OCI-LY7 (cell line): ENCODE measurements at regions not wholly inside any gene's neighbourhood (a gene's known extent, or its start where the extent isn't known, plus 50 kb on each side); places are given as distances from the start of the nearest gene placed in this dataset.

ENCODE experiments used
- EZH2phosphoT487 ChIP-seq: fragments of 200-600 bp; sonication (generic); IDR thresholded peaks from 2 replicates; pipeline ENCODE4 v1.6.1; 2018; ENCODE audit warnings: low read depth, borderline replicate concordance, mild to moderate bottlenecking, mixed run types, antibody characterized with exemption, low read length, moderate library complexity, mixed read lengths
- TF ChIP-seq, protein P1 (sequence below): fragments of 200-600 bp; sonication (generic); conservative IDR thresholded peaks from 2 replicates; pipeline ENCODE4 v1.5.1; 2014; ENCODE audit warnings: mild to moderate bottlenecking, antibody characterized with exemption, low read length, moderate library complexity, mixed read lengths

- TF ChIP-seq, protein P1, sequence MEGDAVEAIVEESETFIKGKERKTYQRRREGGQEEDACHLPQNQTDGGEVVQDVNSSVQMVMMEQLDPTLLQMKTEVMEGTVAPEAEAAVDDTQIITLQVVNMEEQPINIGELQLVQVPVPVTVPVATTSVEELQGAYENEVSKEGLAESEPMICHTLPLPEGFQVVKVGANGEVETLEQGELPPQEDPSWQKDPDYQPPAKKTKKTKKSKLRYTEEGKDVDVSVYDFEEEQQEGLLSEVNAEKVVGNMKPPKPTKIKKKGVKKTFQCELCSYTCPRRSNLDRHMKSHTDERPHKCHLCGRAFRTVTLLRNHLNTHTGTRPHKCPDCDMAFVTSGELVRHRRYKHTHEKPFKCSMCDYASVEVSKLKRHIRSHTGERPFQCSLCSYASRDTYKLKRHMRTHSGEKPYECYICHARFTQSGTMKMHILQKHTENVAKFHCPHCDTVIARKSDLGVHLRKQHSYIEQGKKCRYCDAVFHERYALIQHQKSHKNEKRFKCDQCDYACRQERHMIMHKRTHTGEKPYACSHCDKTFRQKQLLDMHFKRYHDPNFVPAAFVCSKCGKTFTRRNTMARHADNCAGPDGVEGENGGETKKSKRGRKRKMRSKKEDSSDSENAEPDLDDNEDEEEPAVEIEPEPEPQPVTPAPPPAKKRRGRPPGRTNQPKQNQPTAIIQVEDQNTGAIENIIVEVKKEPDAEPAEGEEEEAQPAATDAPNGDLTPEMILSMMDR = no peak
- TF ChIP-seq EZH2phosphoT487 = no peak
Measured at GRCh38 chr6:51396583-51396982, 577.9 kb downstream of the TFAP2B start.
